GM12874 (cell line): ENCODE measurements at regions not wholly inside any gene's neighbourhood (a gene's known extent, or its start where the extent isn't known, plus 50 kb on each side); places are given as distances from the start of the nearest gene placed in this dataset.

Experiments
- CTCF ChIP-seq: IDR thresholded peaks from 2 replicates; pipeline ENCODE4 v1.5.1; 2011; ENCODE audit warnings: low read depth, mild to moderate bottlenecking, control low read depth, low read length, moderate library complexity; ENCODE audit not compliant: insufficient read depth

- no peak for TF ChIP-seq CTCF
These were observed 117.8 kb upstream of the F13A1 start for GRCh38 chr6:6438286-6438685.

- TF ChIP-seq CTCF, result no peak
These were observed 119.3 kb upstream of the F13A1 start for GRCh38 chr6:6439778-6440177.

DNA sequence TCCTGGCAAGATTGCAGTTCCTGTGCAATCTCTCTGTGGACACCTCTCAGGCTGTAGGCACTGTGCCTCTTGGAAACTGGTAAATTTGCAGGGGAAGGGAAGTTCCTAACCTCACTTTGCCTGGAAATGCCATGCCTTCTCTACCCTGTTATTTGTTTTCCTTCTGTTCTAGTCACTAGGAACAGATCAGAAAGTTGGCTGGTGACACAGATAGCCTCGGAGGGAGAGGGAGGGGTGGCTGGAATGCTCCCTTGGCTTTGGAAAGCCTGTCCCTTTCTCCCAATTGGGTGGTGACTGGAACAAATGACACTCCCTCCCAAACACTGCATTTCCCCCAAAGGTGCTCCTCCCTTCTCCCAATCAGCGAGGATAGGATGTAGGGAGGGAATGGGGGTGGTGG lies 131.5 kb upstream of the F13A1 start:
- TF ChIP-seq CTCF, result no peak

GRCh38 chr6:6453186-6453585 lies 132.7 kb upstream of the F13A1 start:
- TF ChIP-seq CTCF, result no peak

DNA sequence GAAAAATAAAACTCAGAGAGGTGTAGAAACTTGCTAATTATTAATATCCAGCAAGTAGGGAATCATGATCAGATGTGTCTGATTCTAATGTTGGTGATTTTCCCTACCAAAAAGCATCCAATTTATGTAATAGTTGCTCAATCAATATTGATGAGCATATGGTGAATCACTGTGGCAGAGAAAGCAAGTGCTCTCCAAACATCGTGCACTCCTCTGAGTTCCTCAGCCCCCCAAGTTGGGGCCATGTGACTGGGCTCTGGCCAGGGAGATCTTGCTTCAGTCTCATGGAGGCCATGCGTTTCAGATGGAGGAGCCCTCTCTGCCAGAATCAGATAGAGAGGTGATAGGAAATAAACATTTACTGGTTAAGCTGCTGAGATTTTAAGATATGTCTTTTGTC lies 133.2 kb upstream of the LY86 start:
- TF ChIP-seq CTCF, result no peak

DNA sequence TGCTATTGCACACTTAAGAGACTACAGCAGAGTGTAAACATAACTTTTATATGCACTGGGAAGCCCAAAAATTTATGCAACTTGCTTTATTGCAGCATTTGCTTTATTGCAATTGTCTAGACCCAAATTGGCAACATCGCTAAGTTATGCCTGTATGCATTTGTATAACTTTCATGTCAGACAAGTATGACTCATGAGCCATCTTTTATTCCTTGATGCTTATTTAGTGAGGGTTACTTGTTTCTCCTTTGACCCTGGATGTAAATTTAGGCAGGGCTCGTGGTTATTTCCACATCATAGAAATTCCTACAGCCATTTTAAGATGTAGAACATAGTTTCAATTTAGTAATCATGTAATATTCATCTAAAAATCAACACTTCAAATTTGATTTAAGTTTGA lies 130.3 kb upstream of the LY86 start:
- no peak for TF ChIP-seq CTCF

- TF ChIP-seq CTCF, result no peak
These were observed 128.1 kb upstream of the LY86 start for GRCh38 chr6:6460416-6460815.

GRCh38 chr6:6461138-6461537 lies 127.4 kb upstream of the LY86 start:
- no peak for TF ChIP-seq CTCF
